Right lung (tissue), 2 donors: ENCODE measurements at regions not wholly inside any gene's neighbourhood (a gene's known extent, or its start where the extent isn't known, plus 50 kb on each side); places are given as distances from the start of the nearest gene placed in this dataset.
"Not testable (repeated sequence)": the region's sequence is repeated elsewhere in the genome, so short reads cannot be mapped to it uniquely, and the experiment has no call there.

ENCODE experiments used
- DNase-seq, 2 donors: peaks; one replicate each; pipeline ENCODE4 v3.0.0-alpha.2; 2013

DNA sequence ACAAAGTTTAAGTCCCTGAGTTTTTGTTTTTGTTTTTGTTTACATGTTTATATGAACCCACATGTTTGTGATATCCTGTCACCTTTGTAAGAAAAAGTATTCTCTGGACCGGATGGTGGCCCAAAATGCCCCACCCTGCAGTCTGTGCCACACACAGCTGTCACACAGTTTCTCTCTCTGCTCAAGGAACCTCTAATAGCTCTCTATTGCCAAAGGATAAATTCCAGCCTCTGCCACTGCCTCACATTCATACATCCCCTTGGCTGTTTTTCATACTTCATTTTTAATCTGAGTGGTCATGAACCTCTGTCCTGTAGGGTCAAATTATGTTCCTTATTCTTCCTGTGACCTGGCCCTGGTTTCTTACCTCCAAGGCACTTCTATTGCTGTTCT, 520.3 kb upstream of the CDH5 start:
- no peak for DNase-seq

DNA sequence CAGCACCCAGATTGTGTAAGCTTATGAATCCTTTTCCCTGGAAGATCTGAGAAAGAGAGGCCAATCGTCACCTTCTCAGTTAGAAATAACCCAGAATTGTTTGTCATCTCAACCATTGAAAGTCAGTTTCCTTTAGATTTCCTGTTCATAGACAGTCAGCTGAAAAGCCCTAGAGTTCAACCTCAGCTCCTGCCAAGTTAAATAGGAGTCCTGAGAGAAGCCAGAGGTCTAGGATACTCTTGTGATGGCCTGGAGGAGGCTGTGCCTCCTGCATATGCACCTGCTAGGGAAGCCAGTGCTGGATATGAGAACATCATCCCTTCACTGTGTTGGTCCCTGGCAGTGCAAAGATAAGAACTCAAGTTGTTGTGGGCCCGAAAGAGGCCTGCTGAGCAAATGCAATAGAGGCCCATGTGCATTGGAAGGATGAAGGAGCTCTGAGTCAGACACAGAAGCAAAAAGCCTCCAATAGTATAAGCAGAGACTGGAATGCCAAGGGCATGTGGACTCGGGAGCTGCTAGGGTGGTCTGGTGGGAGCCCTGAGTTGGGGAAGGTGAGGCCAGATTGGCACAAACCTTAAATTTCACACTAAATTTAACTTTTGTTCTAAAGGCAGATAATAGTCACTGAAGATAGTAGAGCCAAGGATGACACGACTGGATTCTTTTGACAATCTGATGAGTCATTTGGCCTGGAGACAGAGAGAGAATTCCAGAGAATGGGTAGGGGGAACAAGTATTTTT, 520.9 kb upstream of the CDH5 start:
- DNase-seq: no peak

DNA sequence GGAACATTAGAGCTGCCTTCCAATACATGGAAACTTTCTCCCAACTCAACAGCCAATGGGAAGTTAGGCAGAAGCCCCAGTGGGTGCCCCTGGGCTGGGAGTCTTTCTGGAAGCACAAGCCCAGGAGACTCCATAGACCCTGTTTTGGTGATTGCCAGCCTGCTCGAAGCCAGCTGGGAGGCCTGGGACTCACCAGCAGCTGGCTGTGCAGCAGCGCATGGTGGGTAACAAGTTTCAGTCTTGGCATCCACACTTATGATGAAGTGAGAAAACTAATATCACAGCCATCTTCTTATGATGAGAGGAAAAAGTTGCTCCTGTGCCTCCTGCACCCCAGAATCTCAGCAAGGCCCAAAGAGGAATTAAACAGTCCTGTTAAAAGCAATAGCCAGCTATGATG, 522.5 kb upstream of the CDH5 start:
- peak; percentile 71 to 77 for DNase-seq

DNA sequence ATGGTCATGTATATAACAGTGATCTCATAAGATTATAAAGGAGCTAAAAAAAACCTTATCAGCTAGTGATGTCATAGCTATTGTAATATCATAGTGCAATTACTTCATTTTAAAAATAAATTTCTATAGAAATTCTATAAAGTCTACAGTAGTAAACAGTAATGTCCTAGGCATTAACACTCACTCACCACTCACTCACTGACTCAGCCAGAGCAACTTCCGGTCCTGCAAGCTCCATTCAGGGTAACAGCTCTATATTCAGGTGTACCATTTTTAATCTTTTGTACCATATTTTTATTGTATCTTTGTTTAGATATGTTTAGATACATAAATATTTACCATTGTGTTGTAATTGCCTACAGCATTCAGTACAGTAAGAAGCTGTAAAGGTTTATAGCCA, 524.4 kb upstream of the CDH5 start:
- DNase-seq: no peak

DNA sequence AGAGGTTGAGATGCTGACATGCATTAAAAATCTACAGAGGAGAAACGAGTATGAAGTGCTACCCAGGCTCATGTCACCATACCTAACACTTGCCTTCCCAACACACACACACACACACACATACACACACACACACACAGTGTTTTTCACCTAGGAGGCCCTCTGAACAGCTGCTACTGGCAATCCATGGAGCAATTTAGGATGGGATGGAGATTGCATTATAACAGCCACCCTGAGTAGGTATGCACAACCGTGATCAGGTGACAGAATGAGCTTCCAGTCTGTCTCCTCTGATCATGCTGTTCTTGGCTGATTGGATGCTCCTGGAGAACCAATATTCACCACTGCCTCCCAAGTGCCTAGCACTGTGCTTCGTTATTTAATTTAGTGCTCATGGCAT, 528.5 kb upstream of the CDH5 start:
- DNase-seq: no peak

DNA sequence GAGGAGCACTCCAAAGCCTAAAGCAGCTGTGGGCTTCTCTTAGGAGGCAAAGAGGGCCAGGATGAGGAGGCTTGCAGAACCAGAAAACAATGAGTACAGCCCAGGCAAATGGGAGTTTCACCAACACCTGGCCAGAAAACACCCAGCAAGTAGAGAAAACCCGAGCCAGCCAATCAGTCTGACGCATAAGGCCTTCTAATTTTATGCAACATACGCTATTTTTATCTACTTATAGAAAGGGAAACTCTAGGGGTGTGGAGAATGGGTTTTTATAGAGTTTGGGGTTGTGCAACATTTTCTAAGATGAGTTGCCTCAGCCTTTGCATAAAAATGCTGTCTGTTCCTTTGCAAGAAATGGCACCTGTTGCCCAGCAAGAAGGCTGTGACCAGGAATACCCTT, 529.0 kb upstream of the CDH5 start:
- DNase-seq: no peak

DNA sequence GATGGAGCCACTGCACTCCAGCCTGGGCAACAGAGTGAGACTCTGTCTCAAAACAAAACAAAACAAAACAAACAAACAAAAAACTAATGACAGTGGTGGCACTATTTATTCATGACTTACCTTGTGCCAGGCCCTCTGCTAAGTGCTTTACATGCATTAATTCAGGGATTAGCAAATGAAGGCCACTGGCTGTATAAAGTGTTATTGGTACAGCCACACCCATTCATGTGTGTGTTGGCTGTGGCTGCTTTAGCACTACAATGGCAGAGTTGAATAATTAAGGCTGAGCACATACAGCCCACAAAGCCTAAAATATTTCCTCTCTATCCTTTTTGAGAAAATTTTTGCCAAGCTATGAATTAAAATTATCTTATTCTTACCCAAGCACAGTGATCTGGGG, 531.8 kb upstream of the CDH5 start:
- DNase-seq: no peak

DNA sequence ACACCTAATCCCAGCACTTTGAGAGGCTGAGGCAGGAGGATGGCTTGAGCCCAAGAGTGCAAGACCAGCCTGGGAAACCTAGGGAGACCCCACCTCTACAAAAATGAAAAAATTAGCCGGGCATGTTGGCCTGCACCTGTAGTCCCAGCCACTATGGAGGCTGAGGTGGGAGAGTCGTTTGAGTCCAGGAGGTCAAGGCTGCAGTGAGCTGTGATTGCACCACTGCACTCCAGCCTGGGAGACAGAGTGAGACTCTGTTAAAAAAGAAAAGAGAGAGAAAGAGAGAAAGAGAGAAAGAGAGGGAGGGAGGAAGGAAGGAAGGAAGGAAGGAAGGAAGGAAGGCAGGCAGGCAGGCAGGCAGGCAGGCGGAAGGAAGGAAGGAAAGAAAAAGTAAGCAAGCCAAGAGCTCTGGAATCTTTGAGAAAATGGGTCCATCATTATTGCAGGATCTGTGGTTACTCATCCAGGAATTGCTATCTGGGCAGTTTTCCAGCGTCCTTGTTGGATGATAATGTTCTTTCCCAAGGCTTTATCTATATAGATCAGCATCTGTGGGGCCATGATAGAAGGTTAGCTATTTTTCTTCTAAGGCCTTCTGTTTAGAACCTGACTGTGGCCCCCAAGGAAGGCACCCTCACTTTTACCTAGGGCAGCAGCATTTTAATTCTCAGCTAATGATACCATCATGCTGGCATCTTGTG, 533.2 kb upstream of the CDH5 start:
- DNase-seq: no peak

DNA sequence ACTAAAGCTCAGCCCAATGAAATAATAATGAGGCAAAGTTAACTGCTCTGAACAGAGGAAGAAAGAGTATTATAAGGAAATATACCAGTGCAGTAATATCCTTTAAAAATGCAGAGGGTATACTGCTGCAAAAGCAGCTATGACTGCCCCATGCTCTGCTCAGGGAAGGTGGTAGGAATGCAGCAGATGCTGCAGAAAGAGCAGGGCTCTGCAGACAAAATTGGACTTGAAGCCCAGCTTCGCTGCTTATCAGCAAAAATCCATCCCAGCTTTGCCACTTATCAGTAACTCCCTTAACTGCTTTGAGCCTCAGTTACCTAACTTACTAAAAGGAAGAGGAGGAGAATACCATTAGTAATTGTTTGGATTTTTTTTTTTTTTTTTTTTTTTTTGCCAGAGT, 533.8 kb upstream of the CDH5 start:
- DNase-seq: no peak

DNA sequence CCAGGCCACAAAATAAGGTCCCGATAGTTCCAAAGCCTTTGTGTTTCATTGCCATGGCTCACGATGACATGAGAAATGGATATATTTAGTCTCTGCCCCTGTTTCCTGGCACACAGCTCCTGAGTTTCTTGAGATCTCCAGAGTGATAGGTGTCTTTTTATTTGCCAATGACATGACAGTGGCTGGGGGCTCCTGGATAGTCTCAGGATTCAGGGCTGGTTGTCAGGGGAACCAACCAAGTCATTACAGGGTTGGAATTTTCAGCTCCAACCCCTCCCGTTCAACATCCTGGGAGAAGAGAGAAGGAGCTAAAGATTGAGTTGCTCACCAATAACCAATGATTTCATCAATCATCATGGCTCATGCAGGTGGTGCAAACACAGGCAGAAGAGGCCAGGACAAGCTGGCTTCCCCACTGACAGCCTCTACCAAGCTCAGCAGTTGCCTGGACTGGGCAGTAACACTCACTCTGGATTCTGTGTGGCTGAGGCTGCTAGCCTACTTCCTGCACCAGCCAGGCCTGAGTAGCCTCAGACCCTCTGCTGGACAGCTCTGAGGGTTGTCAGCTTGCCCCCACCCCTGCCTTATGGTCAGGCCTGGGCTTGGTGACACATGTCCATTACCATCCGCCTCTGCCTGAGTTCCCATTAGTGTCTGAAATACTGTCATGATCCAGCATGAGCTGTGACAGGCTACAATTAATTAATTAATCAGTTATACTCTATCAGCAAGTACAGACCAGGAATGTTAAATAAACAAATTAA, 534.4 kb upstream of the CDH5 start:
- no peak for DNase-seq

DNA sequence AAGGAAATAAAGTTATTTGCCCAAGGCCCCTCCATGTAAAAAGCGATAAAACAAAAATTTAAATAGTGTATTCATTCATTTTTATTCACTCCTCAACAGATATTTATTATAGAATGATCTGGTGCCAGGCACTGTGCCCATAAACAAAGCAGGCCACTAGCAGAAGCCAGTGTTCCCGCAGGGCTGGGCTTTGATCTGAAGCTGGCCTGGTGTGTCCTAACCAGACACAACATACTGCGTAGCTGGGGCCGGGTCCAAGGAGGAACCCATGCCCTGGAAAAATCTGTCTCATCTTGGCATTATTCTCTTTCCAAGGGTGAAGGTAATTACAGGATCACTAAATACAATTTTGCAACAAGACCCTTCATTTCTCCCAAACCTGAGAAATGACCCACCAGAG, 537.4 kb upstream of the CDH5 start:
- DNase-seq: no peak

DNA sequence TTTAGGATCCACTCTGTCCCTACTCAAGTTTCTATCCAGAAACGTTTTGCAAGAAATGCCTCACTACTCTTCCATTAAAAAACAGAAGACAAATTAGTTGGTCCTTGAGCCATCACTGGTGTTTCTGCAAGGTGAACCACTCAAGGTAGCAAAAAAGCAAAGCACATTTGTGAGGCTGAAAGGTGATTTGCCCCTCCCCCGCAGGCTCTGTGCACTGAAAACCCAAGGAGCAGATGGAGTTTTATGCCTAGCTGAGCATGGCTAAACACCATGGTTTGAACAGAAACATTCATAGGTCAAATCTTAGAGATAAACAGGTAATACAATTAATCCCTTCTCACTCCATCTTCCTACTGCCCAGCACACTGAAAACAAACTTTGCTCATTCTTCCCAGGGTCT, 538.2 kb upstream of the CDH5 start:
- DNase-seq: no peak

DNA sequence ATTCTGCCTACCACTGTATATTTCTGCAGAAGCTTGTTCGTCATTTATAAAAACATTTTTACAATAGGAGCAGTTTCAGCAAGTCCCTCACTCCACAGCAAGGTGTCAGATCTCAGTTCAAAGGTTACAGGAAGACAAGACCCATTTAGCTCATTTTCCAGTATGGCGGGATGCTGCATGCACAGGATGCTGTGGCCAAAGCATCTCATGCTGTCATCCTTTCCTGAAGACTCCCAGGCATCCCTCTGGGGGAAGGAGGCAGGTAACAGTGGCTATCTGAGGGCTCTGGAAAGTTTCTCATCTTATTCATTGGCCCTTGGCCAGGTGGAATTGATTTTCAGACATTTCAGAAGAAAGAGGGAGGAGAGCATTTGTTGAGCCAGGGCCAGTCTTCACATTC, 539.3 kb upstream of the CDH5 start:
- no peak for DNase-seq

DNA sequence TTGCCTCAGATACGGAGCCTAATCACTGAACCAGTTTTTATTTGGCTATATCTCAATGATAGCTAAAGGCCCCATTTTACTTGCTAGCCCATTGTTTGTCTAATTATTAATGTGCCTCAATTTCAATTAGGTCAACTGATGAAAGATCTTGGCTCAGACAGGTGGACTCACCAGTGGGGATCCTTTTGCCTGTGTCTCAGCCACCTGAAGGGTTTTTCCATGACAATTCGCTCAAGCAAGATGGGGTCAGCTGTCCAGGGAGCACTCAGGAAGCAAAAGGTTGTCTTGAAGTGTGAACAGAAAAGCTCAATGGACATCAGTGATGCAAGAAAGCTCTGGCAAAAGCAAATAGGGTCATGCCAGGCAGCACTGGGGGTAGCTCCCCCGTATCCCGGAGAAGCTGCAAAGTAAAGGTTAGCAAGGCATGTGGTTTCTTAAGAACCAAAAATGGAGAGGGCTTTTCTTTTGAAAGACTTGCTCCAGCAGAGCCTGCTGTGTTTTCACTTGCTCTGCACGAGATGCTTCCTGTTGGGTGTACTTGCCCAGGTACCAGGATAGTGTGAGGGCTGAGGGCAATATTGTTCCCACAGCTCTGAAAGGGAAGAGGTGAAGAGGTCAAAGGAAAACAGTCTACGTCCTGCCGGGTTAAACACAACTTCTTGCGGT, 541.2 kb upstream of the CDH5 start:
- no peak for DNase-seq

DNA sequence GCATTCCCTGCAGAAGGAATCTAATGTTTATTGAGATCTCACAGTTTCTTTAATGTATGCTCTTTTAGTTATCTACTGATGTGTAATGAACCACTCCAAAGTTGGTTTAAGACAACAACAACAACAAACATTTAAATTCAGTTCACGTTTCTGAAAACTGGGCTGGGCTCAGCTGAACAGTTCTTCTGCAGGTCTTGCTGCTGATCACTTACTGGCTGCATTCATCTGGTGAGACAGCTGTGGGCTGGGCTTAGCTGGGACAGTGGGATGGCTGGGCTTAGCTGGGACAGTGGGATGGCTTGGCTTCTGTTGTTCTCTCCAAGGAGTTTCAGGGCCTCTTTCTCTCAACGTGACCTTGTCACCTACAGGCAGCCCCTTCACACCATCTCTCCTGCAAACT, 544.3 kb upstream of the CDH5 start:
- no peak for DNase-seq

DNA sequence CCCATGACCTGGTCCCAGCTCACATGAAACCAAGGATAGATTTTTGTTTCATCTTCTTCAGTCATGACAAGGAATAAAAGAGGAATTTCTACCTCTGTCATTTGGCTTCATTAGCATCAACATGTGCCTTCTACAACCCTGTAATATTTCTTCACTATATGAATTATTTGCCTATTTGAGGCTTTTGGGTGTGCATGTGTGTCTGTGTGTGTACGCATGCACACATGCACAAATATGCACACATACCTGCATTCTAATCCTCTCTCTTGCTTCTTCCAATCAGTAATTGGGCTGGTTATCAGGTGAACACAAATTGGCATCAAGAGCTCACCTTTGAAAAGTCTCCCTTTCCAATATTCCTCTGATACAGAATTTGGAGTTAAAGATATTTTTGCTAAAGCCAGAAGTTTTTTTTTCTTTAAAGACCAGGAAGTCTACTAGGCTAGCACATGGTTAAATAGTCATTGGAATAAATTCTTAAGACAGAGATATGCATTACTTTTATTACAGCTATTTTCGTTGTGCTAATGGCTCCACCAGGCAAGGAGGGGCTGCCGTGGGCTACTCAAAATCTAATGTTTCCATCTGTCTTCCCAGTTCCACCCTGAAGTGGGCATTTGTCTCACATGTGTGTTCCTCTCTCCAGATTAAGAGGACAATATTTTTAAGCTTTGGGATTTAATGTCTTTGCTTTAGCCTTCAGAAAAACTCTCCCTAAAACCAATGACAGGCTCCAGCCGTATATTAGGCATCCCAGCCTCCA, 547.2 kb upstream of the CDH5 start:
- no peak for DNase-seq

DNA sequence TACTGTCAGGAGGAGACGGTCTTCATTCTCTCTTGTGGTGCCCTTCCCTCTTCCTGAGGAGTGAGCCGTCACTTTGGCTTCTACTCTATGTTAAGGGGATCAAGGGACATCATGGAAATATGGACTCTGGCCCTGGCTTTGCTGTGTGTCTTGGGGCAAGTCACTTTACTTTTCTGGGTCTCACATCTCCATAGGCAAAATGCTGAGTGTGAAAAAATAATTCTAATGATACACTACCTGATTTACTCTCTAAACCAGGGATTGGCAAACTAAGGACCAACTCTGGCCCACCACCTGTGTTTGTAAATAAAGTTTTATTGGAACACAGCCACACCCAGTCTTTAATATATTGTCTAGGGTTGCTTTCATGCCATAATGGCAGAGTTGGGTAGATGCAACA, 548.7 kb upstream of the CDH5 start:
- no peak for DNase-seq

DNA sequence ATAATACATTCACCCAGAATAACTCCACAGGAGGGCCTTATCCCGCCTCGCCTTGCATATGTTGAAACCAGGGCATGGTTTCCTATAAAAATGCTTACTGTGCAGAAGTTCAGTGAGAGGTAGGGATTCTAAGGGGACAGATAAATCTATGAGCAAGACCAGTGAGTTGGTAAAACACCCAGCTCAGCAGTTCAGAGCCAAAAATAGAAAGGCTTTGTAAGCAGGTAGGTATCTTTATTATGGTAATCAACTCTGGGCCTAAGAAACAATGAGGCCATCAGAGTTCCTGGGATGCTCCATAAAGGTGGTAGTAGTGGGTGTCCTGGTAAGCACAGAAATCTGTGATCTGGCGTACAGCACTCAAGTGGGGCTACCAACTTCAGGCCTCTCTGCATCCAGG, 549.4 kb upstream of the CDH5 start:
- no peak for DNase-seq

DNA sequence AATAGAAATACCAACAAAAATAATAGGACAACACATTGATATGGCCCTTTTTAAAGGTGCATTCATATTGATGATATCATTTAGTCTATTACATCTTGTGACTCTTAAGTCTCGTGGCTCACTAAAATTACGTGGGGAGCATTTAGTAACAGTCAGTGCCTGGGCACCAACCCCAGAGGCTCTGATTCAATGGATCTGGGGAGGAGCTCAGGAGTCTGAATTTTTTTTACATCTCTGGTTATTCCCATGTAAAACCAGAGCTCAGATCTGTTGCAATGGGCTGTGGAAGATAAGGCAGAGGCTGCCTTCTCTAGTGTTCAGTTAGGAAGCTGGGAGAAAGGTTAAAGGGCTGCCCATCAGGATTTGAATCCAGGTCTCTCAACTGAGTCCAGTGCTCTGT, 549.9 kb upstream of the CDH5 start:
- no peak for DNase-seq

DNA sequence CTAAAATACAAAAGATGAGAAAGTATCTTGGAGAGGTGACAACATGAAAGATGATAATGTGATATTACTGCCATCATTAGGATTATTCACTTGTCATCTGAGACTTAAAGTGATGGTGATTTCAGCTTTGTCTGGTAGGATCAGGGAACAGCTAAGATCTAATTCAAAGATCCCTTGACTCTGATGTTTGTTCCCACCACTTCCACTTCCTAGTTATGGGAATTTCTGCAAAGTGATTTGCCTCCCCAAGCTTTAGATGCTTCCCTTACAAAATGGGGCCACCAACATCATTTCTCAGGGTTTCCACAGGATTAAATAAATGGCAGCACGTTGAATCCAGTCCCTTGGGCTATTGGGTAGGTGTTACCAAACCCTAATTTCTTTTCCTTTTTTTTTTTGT, 550.8 kb upstream of the CDH5 start:
- DNase-seq: no peak

DNA sequence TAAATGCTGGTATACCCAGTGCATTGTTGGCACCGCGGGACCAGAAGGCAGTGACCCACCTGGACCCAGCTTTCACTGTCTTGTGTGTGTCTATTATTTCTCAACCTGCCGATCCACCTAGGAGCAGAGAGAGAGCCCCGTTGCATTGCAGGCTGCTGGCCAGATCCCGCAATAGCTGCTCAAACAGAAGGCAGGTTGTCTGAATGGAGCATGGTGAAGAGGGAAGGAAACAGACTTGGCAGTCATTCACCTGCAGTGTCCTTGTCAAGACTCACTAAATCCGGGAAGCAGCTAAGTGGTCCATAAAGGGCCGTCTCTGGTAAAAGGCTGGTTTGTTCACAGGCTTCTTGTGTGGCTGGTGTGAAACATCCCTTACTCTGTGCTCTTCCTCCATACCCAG, 552.6 kb upstream of the CDH5 start:
- not testable (repeated sequence) for DNase-seq

DNA sequence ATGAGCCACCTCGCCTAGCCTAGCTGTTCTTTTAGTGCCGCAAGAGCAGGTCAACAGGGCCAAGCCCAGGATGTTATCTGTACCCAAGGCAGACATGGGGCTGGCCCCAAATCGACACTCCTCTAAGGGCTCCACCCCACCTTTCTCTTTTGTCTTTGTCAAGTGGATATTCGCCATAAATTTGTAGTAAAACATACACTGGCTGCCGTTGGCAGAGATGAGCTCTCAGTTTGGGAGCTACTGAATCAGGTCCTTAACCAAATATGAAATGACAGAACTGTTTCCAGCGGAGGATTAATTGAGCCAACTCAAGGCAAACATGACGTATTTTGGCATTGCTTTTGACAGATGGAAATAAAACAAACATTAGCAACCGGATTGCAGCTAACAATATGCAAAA, 556.9 kb upstream of the CDH5 start:
- no peak for DNase-seq
